ENCODE measurements at regions not wholly inside any gene's neighbourhood (a gene's known extent, or its start where the extent isn't known, plus 50 kb on each side); places are given as distances from the start of the nearest gene placed in this dataset.

DNA sequence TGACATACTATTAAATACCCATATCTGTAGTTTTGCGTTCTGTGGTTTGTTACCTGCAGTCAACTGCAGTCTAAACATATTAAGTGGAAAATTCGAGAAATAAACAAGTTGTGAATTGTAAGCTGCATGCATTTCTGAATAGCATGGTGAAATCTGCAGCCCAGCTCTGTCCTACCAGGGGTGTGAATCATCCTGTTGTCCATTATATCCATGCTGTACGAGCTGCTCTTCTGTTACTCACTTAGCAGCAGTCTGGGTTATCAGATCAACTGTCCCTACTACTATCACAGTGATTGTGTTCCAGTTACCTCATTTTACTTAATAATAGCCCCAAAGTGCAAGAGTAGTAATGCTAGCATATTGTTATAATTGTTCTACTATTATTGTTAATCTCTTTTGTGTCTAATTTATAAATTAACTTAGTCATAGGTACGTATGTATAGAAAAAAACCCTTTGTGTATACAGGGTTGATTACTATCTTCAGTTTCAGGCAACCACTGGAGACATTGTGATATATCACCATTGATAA lies 173.7 kb upstream of the FAT4 start:
- TF ChIP-seq, protein P1, sequence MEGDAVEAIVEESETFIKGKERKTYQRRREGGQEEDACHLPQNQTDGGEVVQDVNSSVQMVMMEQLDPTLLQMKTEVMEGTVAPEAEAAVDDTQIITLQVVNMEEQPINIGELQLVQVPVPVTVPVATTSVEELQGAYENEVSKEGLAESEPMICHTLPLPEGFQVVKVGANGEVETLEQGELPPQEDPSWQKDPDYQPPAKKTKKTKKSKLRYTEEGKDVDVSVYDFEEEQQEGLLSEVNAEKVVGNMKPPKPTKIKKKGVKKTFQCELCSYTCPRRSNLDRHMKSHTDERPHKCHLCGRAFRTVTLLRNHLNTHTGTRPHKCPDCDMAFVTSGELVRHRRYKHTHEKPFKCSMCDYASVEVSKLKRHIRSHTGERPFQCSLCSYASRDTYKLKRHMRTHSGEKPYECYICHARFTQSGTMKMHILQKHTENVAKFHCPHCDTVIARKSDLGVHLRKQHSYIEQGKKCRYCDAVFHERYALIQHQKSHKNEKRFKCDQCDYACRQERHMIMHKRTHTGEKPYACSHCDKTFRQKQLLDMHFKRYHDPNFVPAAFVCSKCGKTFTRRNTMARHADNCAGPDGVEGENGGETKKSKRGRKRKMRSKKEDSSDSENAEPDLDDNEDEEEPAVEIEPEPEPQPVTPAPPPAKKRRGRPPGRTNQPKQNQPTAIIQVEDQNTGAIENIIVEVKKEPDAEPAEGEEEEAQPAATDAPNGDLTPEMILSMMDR (conservative IDR thresholded peaks at IDR 0.05; ENCODE audit: low read depth, low read length): no peak
- TF ChIP-seq EZH2 (IDR thresholded peaks at IDR 0.05; ENCODE audit: borderline replicate concordance, low read depth, low read length, poor library complexity, severe bottlenecking): no peak

Measured in A673 (cell line).